Ishikawa (cell line): ENCODE measurements at regions not wholly inside any gene's neighbourhood (a gene's known extent, or its start where the extent isn't known, plus 50 kb on each side); places are given as distances from the start of the nearest gene placed in this dataset.

Experiments
- CEBPB ChIP-seq: IDR thresholded peaks from 2 replicates; pipeline ENCODE4 v1.6.1; 2012
- CREB1 ChIP-seq: IDR thresholded peaks from 2 replicates; pipeline ENCODE4 v1.6.1; 2012; ENCODE audit warnings: low read depth
- EGR1 ChIP-seq: IDR thresholded peaks from 2 replicates; pipeline ENCODE4 v1.6.1; 2012
- EP300 ChIP-seq: IDR thresholded peaks from 2 replicates; pipeline ENCODE4 v1.6.1; 2012; ENCODE audit warnings: borderline replicate concordance
- FOXM1 ChIP-seq: IDR thresholded peaks from 2 replicates; pipeline ENCODE4 v1.6.1; 2012; ENCODE audit warnings: low read depth, borderline replicate concordance
- MAX ChIP-seq: IDR thresholded peaks from 2 replicates; pipeline ENCODE4 v1.6.1; 2012
- NFIC ChIP-seq: IDR thresholded peaks from 2 replicates; pipeline ENCODE4 v1.6.1; 2012
- RAD21 ChIP-seq: IDR thresholded peaks from 2 replicates; pipeline ENCODE4 v1.6.1; 2012; ENCODE audit warnings: low read depth
- TAF1 ChIP-seq: IDR thresholded peaks from 2 replicates; pipeline ENCODE4 v1.6.1; 2012; ENCODE audit warnings: low read depth, mild to moderate bottlenecking
- TCF12 ChIP-seq: IDR thresholded peaks from 2 replicates; pipeline ENCODE4 v1.6.1; 2012; ENCODE audit warnings: low read depth
- TEAD4 ChIP-seq: IDR thresholded peaks from 2 replicates; pipeline ENCODE4 v1.6.1; 2012
- USF1 ChIP-seq: IDR thresholded peaks from 2 replicates; pipeline ENCODE4 v1.6.1; 2012
- YY1 ChIP-seq: IDR thresholded peaks from 2 replicates; pipeline ENCODE4 v1.6.1; 2012; ENCODE audit warnings: low read depth
- ZBTB7A ChIP-seq: IDR thresholded peaks from 2 replicates; pipeline ENCODE4 v1.6.1; 2012; ENCODE audit warnings: low read depth
- TF ChIP-seq, protein P1 (sequence below): IDR thresholded peaks from 2 replicates; pipeline ENCODE4 v1.6.1; 2012; ENCODE audit warnings: low read depth, mild to moderate bottlenecking

- TF ChIP-seq, protein P1, sequence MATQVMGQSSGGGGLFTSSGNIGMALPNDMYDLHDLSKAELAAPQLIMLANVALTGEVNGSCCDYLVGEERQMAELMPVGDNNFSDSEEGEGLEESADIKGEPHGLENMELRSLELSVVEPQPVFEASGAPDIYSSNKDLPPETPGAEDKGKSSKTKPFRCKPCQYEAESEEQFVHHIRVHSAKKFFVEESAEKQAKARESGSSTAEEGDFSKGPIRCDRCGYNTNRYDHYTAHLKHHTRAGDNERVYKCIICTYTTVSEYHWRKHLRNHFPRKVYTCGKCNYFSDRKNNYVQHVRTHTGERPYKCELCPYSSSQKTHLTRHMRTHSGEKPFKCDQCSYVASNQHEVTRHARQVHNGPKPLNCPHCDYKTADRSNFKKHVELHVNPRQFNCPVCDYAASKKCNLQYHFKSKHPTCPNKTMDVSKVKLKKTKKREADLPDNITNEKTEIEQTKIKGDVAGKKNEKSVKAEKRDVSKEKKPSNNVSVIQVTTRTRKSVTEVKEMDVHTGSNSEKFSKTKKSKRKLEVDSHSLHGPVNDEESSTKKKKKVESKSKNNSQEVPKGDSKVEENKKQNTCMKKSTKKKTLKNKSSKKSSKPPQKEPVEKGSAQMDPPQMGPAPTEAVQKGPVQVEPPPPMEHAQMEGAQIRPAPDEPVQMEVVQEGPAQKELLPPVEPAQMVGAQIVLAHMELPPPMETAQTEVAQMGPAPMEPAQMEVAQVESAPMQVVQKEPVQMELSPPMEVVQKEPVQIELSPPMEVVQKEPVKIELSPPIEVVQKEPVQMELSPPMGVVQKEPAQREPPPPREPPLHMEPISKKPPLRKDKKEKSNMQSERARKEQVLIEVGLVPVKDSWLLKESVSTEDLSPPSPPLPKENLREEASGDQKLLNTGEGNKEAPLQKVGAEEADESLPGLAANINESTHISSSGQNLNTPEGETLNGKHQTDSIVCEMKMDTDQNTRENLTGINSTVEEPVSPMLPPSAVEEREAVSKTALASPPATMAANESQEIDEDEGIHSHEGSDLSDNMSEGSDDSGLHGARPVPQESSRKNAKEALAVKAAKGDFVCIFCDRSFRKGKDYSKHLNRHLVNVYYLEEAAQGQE: no peak
- peak; percentile 50 for TF ChIP-seq NFIC
Observed at GRCh38 chr2:58594175-58594574, 353.1 kb upstream of the FANCL start.

DNA sequence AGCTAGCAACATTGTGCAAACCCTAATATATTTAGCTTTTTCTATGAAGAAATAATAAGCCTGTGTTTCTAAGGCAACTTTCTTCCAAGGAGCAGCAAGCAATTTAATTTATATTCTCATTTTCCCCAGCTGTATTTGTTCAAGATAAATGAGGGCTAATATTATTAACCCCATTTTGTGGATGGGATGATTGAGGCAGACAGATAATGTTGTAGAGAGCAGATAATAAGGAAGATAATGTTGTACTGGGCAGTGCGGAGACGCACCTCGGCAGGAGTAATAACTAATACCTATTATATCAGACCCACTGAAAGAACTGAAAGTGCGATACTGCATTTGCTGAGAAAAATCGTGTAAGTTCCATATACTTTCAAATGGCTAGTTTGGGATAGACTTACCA lies 344.1 kb upstream of the FANCL start:
- TF ChIP-seq YY1: no peak

DNA sequence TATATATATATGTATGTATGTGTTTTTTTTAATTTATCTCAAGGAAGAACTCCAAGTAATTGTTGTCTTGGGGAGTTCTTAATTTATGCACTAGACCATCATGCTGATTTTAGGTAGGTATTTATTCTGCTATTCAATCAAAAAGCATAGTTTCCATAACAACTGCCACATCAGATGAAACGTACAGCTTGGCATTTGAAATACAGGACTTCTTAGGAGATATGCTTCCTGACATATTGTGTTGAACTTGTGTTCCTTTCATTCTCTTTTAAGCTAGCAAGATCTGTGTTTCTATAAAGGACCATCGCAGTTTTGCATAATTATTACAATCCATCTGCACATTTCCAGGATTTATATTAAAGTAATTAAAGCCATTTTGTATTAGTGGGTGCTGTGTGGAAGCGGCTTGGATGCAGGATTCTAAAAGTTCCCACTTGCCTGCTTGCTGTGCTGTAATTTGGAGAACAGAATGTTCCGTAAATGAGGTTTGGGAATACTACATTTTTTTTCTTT lies 343.5 kb upstream of the FANCL start:
- TF ChIP-seq USF1 (no peak), NFIC (no peak), RAD21 (no peak), TCF12 (no peak), EP300 (no peak), FOXM1 (no peak), CEBPB (no peak)

- TF ChIP-seq TAF1: no peak
- no peak for TF ChIP-seq ZBTB7A
Observed at GRCh38 chr2:58578276-58578675, 337.2 kb upstream of the FANCL start.

- TF ChIP-seq RAD21 (no peak), USF1 (no peak), TAF1 (no peak), TCF12 (no peak), MAX (no peak), FOXM1 (no peak), EGR1 (no peak), ZBTB7A (no peak)
Observed at GRCh38 chr2:58574873-58575272, 333.7 kb upstream of the FANCL start.

- TF ChIP-seq MAX: no peak
- TF ChIP-seq EGR1: no peak
- TF ChIP-seq, protein P1: no peak
- TF ChIP-seq USF1: no peak
- TF ChIP-seq ZBTB7A: no peak
- no peak for TF ChIP-seq FOXM1
- TF ChIP-seq TCF12: no peak
- no peak for TF ChIP-seq YY1
- TF ChIP-seq NFIC: no peak
- no peak for TF ChIP-seq RAD21
- no peak for TF ChIP-seq EP300
- no peak for TF ChIP-seq TAF1
- TF ChIP-seq CREB1: no peak
- no peak for TF ChIP-seq CEBPB
- TF ChIP-seq TEAD4: no peak
Observed at GRCh38 chr2:58572731-58573130, 331.6 kb upstream of the FANCL start.

- TF ChIP-seq FOXM1 (no peak), RAD21 (peak; percentile 63)
- TF ChIP-seq, protein P1: no peak
Observed at GRCh38 chr2:58571181-58571852, 330.2 kb upstream of the FANCL start.
